ENCODE measurements at regions not wholly inside any gene's neighbourhood (a gene's known extent, or its start where the extent isn't known, plus 50 kb on each side); places are given as distances from the start of the nearest gene placed in this dataset.

GRCh38 chr13:78750735-78751134, 91.8 kb upstream of the OBI1 start:
- peaks cover 5% of the 10 kb centered on the region for H3K4me1 Mint-ChIP-seq
- TF ChIP-seq, protein P1, sequence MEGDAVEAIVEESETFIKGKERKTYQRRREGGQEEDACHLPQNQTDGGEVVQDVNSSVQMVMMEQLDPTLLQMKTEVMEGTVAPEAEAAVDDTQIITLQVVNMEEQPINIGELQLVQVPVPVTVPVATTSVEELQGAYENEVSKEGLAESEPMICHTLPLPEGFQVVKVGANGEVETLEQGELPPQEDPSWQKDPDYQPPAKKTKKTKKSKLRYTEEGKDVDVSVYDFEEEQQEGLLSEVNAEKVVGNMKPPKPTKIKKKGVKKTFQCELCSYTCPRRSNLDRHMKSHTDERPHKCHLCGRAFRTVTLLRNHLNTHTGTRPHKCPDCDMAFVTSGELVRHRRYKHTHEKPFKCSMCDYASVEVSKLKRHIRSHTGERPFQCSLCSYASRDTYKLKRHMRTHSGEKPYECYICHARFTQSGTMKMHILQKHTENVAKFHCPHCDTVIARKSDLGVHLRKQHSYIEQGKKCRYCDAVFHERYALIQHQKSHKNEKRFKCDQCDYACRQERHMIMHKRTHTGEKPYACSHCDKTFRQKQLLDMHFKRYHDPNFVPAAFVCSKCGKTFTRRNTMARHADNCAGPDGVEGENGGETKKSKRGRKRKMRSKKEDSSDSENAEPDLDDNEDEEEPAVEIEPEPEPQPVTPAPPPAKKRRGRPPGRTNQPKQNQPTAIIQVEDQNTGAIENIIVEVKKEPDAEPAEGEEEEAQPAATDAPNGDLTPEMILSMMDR (IDR thresholded peaks at IDR 0.05) = no peak
- H3K27me3 Mint-ChIP-seq (ENCODE audit: low read depth, poor library complexity) = peaks cover 14% of the 10 kb centered on the region
- no peak overlapping the region for H3K27ac Mint-ChIP-seq
- DNase-seq = no peak
- no peak overlapping the region for H3K4me3 Mint-ChIP-seq
- no peaks in the 10 kb centered on the region for H3K36me3 Mint-ChIP-seq (ENCODE audit: low read depth)
- no peaks in the 10 kb centered on the region for H3K9me3 Mint-ChIP-seq

DNA sequence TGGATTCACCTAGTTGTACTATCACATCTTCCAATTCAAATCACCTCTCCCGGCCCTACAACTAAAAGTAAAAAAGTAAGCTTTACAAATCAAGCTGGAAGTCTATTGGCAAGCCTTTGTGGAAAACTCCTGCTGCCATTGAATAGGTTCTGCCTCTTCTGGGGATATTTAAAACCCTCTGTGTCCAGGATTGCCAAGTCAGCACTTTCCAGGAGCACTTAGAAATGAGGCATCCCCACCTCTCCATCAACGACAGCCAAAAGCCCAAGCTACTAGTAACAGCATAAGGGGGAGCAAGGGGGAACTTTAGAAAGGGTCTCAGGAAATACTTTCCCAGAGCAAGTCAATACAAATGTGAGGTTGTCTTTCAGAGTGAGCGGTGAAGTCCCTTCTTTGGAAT, 85.0 kb upstream of the OBI1 start:
- no peaks in the 10 kb centered on the region for H3K36me3 Mint-ChIP-seq (ENCODE audit: low read depth)
- DNase-seq = no peak
- H3K4me3 Mint-ChIP-seq = no peak overlapping the region
- no peaks in the 10 kb centered on the region for H3K9me3 Mint-ChIP-seq
- TF ChIP-seq, protein P1 (IDR thresholded peaks at IDR 0.05) = no peak
- no peak overlapping the region for H3K27ac Mint-ChIP-seq
- H3K4me1 Mint-ChIP-seq = no peaks in the 10 kb centered on the region
- peaks cover 9% of the 10 kb centered on the region for H3K27me3 Mint-ChIP-seq (ENCODE audit: low read depth, poor library complexity)

GRCh38 chr13:78742659-78743058, 83.7 kb upstream of the OBI1 start:
- no peak overlapping the region for H3K4me3 Mint-ChIP-seq
- no peaks in the 10 kb centered on the region for H3K36me3 Mint-ChIP-seq (ENCODE audit: low read depth)
- TF ChIP-seq, protein P1 (IDR thresholded peaks at IDR 0.05) = no peak
- H3K4me1 Mint-ChIP-seq = no peaks in the 10 kb centered on the region
- H3K27me3 Mint-ChIP-seq (ENCODE audit: low read depth, poor library complexity) = peaks cover 7% of the 10 kb centered on the region
- no peak overlapping the region for H3K27ac Mint-ChIP-seq
- H3K9me3 Mint-ChIP-seq = no peaks in the 10 kb centered on the region
- no peak for DNase-seq

- Mint-ChIP-seq H3K4me3 (no peak overlapping the region), H3K27me3 (ENCODE audit: low read depth, poor library complexity) (no peaks in the 10 kb centered on the region), H3K27ac (no peak overlapping the region), H3K36me3 (ENCODE audit: low read depth) (no peaks in the 10 kb centered on the region), H3K4me1 (no peaks in the 10 kb centered on the region), H3K9me3 (no peaks in the 10 kb centered on the region)
- TF ChIP-seq, protein P1 (IDR thresholded peaks at IDR 0.05) = no peak
- no peak for DNase-seq
These were observed 77.2 kb upstream of the OBI1 start for GRCh38 chr13:78736142-78736541.

- H3K4me3 Mint-ChIP-seq = no peak overlapping the region
These were observed 73.6 kb upstream of the OBI1 start for GRCh38 chr13:78732445-78733017.

GRCh38 chr13:78722700-78723099, 63.7 kb upstream of the OBI1 start:
- Mint-ChIP-seq H3K36me3 (ENCODE audit: low read depth) (no peaks in the 10 kb centered on the region), H3K4me1 (peaks cover 22% of the 10 kb centered on the region), H3K4me3 (no peak overlapping the region), H3K27me3 (ENCODE audit: low read depth, poor library complexity) (no peaks in the 10 kb centered on the region), H3K27ac (no peak overlapping the region), H3K9me3 (no peaks in the 10 kb centered on the region)
- no peak for DNase-seq
- TF ChIP-seq, protein P1 (IDR thresholded peaks at IDR 0.05) = no peak

More at GRCh38 chr13:78732445-78733017, 73.6 kb upstream of the OBI1 start:
- Mint-ChIP-seq H3K36me3 (ENCODE audit: low read depth) (no peaks in the 10 kb centered on the region), H3K27me3 (ENCODE audit: low read depth, poor library complexity) (peaks cover 4% of the 10 kb centered on the region), H3K27ac (no peak overlapping the region), H3K4me1 (no peaks in the 10 kb centered on the region), H3K9me3 (no peaks in the 10 kb centered on the region)
- DNase-seq = no peak
- TF ChIP-seq, protein P1 (IDR thresholded peaks at IDR 0.05) = no peak

Measured in nephron progenitor cell (in vitro differentiated cells).